ENCODE measurements at regions not wholly inside any gene's neighbourhood (a gene's known extent, or its start where the extent isn't known, plus 50 kb on each side); places are given as distances from the start of the nearest gene placed in this dataset.
"Not testable (repeated sequence)": the region's sequence is repeated elsewhere in the genome, so short reads cannot be mapped to it uniquely, and the experiment has no call there.

- TF ChIP-seq JUND (IDR thresholded peaks at IDR 0.05; ENCODE audit: low read depth) = no peak
- DNase-seq (ENCODE audit: low read depth in 1 of 2, low spot score in 1 of 2) = peak; percentile 32 to 69
- in situ Hi-C loops (cut with HindIII; ENCODE audit: low pct_unique_long_range_greater_than_20kb, low sequenced_read_pairs) = no loop called here
Measured at GRCh38 chr2:239644011-239644410, 243.2 kb upstream of the HDAC4 start.

GRCh38 chr2:239642406-239643004 is 241.7 kb upstream of the HDAC4 start:
- no peak for DNase-seq (ENCODE audit: low read depth in 1 of 2, low spot score in 1 of 2)
- no peak for TF ChIP-seq JUND (IDR thresholded peaks at IDR 0.05; ENCODE audit: low read depth)
- in situ Hi-C loops (cut with HindIII; ENCODE audit: low pct_unique_long_range_greater_than_20kb, low sequenced_read_pairs) = no loop called here

DNA sequence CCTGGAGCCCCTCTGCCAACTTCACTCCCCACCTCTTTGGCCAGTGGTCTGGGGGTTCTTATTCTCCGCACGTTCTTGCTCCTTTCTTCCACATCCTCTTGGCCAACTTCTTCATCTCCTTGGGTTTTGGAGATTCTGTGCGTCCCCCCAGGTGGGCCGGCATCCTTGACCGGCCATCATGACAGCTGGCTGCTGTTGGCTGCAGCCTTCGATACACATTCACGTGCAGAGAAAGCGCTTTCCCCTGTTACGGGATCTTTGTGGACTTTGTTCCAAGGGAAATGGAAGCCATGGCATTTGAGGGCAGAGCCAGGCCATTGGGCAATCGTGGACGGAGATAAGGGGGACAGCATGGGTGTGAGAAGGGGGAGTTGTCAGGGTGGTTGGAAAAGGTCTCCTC is 241.1 kb upstream of the HDAC4 start:
- in situ Hi-C loops (cut with HindIII; ENCODE audit: low pct_unique_long_range_greater_than_20kb, low sequenced_read_pairs); DNase-seq (ENCODE audit: low read depth in 1 of 2, low spot score in 1 of 2): not testable (repeated sequence)

GRCh38 chr2:239640676-239641578 is 240.1 kb upstream of the HDAC4 start:
- in situ Hi-C loops (cut with HindIII; ENCODE audit: low pct_unique_long_range_greater_than_20kb, low sequenced_read_pairs) = no loop called here
- no peak for DNase-seq (ENCODE audit: low read depth in 1 of 2, low spot score in 1 of 2)
- no peak for TF ChIP-seq JUND (IDR thresholded peaks at IDR 0.05; ENCODE audit: low read depth)

GRCh38 chr2:239640210-239640609 is 239.4 kb upstream of the HDAC4 start:
- TF ChIP-seq JUND (IDR thresholded peaks at IDR 0.05; ENCODE audit: low read depth) = no peak
- DNase-seq (ENCODE audit: low read depth in 1 of 2, low spot score in 1 of 2) = no peak
- in situ Hi-C loops (cut with HindIII; ENCODE audit: low pct_unique_long_range_greater_than_20kb, low sequenced_read_pairs) = no loop called here

DNA sequence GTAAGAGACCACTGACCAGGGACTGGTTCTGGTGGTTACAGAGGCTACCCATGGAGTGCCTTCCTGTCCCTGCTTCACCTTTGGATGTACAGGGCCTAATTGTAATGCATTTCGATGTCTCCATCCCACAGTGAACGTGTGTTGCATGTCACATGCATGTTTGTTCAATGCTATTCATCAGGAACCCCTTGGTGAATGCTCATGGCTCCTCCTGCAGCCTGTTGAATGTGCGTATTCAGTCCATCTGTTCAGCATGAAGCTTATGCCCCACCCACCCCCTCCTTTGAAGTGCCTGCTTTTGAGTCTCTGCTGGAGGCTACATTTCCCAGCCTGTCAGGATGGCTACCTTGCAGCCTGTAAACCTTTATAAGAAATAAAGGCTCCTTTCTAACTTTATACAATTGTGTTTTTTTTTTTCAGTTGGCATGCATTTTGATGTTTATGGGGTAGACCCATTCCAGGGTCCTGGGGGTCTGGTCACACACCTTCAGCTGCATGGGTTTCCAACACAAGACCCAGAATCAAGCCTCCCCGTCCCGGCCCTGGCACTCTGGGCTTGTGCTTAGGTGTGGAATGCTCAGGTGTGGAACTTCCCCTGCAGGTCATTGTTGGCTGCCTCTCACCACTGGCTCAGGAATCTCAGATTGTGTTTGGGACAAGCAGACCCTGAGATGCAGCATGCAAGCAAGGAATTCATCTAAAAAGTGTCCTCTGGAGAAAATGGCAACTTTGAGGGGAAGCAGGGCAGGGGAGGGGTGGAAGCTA is 238.8 kb upstream of the HDAC4 start:
- in situ Hi-C loops (cut with HindIII; ENCODE audit: low pct_unique_long_range_greater_than_20kb, low sequenced_read_pairs) = no loop called here
- TF ChIP-seq JUND (IDR thresholded peaks at IDR 0.05; ENCODE audit: low read depth) = no peak
- DNase-seq (ENCODE audit: low read depth in 1 of 2, low spot score in 1 of 2) = no peak

- no peak for TF ChIP-seq JUND (IDR thresholded peaks at IDR 0.05; ENCODE audit: low read depth)
- no peak for DNase-seq (ENCODE audit: low read depth in 1 of 2, low spot score in 1 of 2)
- in situ Hi-C loops (cut with HindIII; ENCODE audit: low pct_unique_long_range_greater_than_20kb, low sequenced_read_pairs) = no loop called here
Measured at GRCh38 chr2:239638376-239638775, 237.6 kb upstream of the HDAC4 start.

DNA sequence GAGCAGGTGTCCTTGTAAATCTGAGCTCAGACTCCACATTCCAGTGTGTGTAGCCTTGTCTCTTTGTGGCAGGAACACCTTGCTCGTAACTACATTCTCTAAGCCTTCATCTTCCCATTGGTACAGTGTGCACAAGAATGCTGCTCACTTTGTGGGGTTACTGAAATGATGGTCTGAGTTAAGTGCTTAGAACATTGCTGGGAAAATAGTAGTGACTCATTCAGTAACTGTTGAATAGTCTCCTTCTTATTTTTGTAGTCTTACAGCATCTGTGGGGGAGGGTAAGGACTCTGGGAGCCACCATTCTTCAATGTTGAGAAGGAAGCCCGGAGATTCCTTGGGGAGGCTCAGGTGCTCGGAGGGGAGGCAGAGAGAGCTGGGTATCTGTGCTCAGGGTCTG is 236.0 kb upstream of the HDAC4 start:
- TF ChIP-seq JUND (IDR thresholded peaks at IDR 0.05; ENCODE audit: low read depth) = no peak
- DNase-seq (ENCODE audit: low read depth in 1 of 2, low spot score in 1 of 2) = no peak
- in situ Hi-C loops (cut with HindIII; ENCODE audit: low pct_unique_long_range_greater_than_20kb, low sequenced_read_pairs) = no loop called here

GRCh38 chr2:239634769-239635168 is 233.9 kb upstream of the HDAC4 start:
- no peak for TF ChIP-seq JUND (IDR thresholded peaks at IDR 0.05; ENCODE audit: low read depth)
- DNase-seq (ENCODE audit: low read depth in 1 of 2, low spot score in 1 of 2) = no peak
- in situ Hi-C loops (cut with HindIII; ENCODE audit: low pct_unique_long_range_greater_than_20kb, low sequenced_read_pairs) = no loop called here

DNA sequence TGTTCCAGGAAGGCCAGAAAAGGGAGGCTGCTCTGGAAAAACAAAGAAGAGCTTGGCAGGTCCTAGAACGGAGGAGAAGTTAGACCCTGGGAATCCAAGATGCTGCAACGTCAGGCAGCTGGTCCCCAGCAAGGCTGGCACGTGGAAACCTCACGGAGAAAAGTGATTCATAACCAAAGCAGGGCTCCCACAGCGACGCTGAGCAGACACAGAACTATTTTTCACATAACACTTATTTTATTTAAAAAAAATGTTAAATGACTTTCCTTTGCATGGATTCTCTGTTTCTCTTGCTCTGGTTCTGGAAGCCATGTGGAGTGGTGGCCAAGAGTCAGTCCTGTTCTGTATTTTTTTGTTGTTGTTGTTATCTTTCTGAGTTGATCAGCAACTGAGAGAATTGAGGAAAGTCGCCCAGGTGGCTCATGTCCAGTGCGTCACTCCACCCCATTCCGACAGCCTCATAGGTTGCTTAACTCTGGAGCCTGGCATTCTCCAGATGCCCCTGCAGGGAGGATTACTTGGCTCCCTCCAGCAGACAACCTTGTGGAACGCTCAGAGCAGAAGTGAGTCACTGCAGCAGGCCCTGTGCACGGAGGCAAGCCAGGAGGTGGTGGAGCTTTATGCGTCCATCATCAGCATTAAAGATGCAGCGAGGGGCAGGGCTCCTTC is 229.9 kb upstream of the HDAC4 start:
- peak in 1 of 2 experiments; percentile 2 for DNase-seq (ENCODE audit: low read depth in 1 of 2, low spot score in 1 of 2)
- TF ChIP-seq JUND (IDR thresholded peaks at IDR 0.05; ENCODE audit: low read depth) = no peak
- in situ Hi-C loops (cut with HindIII; ENCODE audit: low pct_unique_long_range_greater_than_20kb, low sequenced_read_pairs) = no loop called here

DNA sequence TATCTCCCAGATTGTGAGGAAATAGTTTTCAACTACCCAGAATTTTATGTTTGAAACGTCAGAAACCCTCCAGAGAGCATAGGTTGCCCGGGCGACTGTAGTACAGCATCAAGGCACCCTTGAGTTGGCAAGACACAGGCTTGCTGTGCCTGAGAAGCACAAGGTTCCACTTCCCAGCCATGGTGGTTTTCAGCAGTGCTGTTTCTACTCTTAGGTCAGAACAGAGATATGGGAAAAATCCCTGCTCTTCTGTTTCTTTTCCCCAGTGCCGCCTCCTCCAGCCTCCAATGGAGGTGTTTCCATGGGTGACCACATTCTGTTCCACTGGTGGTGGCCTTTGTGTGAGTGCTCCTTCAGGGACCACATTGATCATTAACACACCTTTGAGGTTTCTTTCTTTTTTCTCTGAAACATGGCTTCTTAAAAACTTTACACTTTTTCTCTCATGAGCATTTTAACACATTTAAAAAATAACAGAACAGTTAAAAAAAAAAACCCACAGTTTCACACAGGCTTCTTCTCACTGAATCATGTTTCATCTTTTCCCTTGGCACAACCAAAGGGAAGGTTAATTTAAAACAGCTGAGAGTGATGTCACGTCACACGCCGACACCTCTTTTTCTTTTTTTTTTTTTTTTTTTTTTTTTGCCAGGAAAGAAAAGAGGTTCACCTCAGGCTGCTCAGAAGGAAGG is 229.3 kb upstream of the HDAC4 start:
- in situ Hi-C loops (cut with HindIII; ENCODE audit: low pct_unique_long_range_greater_than_20kb, low sequenced_read_pairs) = no loop called here
- DNase-seq (ENCODE audit: low read depth in 1 of 2, low spot score in 1 of 2) = no peak
- TF ChIP-seq JUND (IDR thresholded peaks at IDR 0.05; ENCODE audit: low read depth) = no peak
